GM21515 (cell line): ENCODE measurements at regions not wholly inside any gene's neighbourhood (a gene's known extent, or its start where the extent isn't known, plus 50 kb on each side); places are given as distances from the start of the nearest gene placed in this dataset.
"Not testable (repeated sequence)": the region's sequence is repeated elsewhere in the genome, so short reads cannot be mapped to it uniquely, and the experiment has no call there.

ENCODE experiments used
- ATAC-seq: cut with Tn5 transposase; IDR thresholded peaks from one replicate; pipeline ENCODE4 v1.9.1; 2021; ENCODE audit not compliant: unreplicated experiment

DNA sequence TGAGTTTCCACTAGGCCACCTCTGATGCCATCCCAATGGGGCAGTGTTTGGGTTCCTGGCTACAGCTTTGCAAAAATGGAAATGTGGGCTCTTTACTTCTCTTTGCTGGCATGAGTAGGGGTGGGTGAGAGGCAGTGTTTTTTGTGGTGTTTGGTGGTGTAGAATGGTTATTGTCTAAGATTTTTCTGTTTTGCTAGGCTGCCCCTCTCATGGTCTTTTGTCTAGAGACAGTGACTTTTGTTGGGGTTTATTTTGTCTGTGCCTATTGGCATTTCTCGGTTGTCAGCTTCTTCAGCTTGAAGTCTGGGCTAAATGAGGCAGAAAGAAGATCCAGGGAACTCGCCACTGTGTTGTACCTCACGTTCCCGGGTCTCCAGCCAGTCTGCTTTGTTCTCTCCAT, 112.1 kb downstream of the CENPF start:
- no peak for ATAC-seq

DNA sequence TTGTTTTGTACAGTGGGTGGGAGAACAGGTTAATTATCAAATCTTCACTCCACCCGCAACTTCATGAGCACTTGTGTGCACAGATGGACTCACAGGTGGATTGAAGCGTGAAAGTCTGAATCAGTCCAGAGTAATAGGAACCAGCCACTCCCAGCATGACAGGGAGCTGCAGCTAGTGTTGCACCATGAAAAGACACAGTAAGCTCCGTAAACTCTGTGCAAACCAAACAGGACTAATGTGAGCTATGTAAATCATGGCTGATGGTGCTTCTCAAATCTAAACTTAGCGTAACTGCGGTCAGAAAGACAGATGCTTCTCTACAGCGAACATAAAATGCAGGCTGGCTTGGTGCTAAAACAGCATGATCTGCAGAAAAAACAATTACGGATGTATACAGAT, 114.4 kb downstream of the CENPF start:
- no peak for ATAC-seq

DNA sequence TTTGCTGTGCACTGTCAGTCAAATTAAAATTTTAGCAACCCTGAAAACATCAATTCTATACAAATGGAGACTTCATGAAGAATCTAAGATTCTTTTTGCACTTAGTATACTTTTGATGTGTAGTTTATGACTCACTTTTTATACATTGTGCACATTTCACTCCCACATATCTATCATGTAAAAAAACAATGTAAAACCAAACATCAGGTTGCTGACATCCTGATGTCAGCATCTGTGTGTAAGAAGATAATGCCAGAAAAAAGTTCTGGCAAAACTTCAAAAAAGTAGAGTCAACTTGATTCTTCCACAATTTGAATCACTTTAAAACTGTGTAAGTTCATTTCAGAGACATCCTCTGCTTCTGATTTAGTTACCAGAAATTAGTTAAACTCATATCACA, 115.7 kb downstream of the CENPF start:
- no peak for ATAC-seq

GRCh38 chr1:214719207-214719606, 116.2 kb downstream of the CENPF start:
- ATAC-seq: no peak

GRCh38 chr1:214720561-214720960, 117.6 kb downstream of the CENPF start:
- no peak for ATAC-seq

DNA sequence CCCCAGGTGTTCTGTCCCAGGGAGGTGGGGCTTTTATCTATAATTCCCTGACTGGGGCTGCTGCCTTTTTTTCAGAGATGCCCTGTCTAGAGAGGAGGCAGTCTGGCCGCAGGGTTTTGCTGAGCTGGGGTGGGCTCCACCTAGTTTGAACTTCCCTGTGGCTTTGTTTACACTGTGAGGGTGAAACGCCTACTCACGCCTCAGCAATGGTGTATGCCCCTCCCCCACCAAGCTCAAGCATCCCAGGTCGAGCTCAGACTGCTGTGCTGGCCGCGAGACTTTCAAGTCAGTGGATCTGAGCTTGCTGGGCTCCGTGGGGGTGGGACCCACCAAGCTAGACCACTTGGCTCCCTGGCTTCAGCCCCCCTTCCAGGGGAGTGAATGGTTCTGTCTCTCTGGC, 124.3 kb downstream of the CENPF start:
- ATAC-seq: no peak

DNA sequence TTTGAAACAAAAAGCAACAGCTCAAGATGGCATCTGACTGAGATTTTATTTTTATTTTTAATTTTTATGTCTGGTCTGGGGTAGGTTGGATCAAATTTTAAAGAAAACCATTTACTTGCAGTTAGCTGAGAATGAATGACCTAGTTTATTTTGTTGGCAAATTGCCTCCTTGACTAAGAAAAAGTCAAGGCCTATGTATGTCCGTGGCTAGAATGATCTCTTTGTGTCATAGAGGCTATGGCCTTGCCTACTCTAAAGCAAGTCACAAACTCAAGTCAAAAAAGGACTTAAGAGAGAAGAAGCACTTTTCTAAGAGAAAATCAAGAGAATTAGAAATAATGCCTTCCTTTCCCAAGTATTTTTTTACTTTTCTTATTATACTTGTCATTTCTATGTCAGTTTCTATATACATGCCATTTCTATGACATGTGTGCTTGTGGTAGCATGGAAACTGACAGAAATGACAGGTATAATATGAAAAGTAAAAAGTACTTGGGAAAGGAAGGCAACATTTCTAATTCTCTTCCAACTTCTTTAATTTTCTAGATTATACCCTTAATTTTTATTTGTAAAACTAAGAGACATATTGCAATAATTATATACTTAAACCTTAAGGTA, 136.7 kb downstream of the CENPF start:
- ATAC-seq: no peak

DNA sequence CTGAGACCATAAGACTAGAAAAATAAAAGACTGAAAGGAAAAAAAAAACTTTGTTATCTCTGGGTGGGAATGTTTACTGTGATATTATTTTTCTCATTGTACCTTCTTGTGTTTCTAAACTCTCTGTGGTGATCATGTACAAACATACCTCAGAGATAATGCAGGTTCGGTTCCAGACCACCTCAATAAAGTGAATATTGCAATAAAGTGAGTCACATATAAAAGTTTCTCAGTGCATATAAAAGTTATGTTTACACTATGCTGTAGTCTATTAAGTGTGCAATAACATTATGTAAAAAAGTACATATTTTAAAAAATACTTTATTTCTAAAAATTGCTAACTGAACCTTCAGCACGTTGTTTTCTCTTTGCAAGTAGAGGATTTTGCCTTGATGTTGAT, 137.5 kb downstream of the CENPF start:
- ATAC-seq: no peak

DNA sequence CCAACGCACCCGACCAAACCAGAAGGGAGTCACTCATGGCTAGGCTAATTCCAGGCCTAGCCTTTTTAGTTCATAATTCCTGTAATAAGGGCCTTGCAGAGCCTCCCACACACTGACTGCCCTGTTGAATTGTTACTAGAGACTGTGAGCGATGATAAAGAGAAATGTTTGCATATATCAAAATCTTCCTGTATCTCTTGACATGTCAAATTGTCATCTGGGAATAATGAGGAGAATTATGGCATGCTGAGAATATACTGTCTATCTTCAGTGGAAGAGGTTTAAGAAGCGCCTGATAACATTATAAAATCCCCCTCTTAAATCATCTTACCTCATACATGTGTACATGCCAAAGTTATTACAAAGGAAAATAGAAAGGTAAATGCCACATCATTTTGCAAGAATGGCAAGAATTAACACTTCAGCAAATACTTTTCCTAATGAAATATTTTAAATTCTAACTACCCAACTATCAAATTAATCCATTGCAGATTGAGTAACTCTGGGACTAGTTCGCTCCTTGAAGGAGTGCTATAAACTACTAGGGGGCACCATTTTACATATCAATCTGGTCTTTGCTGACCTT, 144.1 kb downstream of the CENPF start:
- no peak for ATAC-seq

DNA sequence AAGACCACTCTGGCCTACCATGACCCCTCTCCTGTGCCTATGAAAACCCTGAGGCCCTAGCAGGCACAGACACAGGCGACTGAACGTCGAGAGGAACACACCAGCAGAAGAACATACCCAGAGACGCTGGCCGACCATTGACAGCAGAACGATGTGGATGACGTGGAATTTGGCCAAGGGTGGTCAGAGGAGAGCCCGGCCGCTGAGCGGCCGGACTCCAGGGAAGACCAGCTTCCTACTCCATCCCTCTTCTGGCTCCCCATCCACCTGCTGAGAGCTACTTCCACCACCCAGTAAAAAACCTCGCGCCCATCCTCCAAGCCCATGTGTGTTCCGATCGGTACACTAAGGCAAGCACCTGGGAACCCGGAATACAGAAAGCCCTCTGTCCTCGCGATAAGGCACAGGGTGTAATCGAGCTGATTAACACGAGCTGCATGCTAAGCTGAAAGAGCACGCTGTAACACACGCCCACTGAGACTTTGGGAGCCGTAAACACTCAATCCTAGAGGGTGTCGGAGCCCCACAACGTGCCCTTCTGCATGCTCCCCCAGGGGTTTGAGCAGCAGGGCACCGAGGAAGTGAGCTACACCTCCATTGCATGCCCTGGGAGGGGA, 150.3 kb downstream of the CENPF start:
- ATAC-seq: no peak

- ATAC-seq: no peak
Observed at GRCh38 chr1:214761030-214761429, 158.0 kb downstream of the CENPF start.

- no peak for ATAC-seq
Observed at GRCh38 chr1:214762902-214763301, 159.9 kb downstream of the CENPF start.

DNA sequence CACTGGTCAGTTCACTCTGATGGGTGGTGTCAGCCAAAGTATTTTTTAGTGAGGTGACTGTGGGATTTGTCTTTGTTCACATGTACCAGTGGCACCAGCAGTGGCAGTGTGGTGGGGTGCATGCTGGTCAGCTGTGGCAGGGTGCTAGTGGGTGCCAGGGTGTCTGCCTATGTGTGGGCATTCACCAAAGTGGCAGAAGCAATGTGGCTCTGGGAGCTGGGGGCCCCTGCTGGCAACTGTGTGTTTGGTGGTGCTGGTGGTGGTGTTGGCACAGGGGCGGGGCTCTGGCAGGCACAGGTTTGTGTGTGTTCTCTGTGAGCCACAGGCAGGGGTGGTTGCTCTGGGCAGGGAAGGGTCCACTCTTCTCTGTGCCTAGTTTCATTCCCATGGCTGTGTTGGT, 161.5 kb downstream of the CENPF start:
- ATAC-seq: no peak

- no peak for ATAC-seq
Observed at GRCh38 chr1:214767221-214767620, 164.2 kb downstream of the CENPF start.

GRCh38 chr1:214769666-214770065, 166.7 kb downstream of the CENPF start:
- not testable (repeated sequence) for ATAC-seq

- ATAC-seq: no peak
Observed at GRCh38 chr1:214777364-214777763, 174.4 kb downstream of the CENPF start.

- ATAC-seq: no peak
Observed at GRCh38 chr1:214791961-214792360, 189.0 kb downstream of the CENPF start.

DNA sequence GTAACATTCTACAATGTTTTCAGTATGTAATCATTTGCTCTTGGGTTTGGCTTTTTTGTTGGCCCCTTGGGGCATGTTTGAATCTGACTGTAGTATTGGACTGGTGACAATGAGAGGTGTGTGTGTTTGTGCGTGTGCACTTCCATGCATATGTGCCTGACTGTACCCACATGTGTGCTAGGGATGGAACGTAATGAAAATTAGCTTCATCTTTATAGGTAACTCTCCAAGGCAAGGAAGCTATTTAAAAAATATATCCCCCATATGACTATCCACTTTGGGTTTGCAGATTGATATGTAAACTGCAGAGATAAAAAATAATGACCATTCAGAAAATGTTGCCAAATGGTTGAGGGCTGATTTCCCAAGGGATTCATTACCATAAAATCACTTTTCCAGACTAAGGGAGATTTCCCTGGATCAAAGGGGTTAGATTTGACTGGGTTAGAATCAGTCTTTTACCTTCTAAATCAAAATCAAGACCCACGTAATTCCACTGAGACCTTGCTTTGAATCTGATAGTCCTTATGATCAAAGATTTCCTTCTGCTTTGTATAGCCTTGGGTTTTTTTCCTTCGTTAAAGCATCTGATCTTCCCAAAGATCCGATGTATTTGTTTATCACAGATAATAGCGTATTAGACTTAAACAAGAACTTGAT, 189.7 kb downstream of the CENPF start:
- no peak for ATAC-seq

GRCh38 chr1:214793708-214794107, 190.7 kb downstream of the CENPF start:
- no peak for ATAC-seq

- ATAC-seq: no peak
Observed at GRCh38 chr1:214801191-214801590, 198.2 kb downstream of the CENPF start.

GRCh38 chr1:214808845-214809460, 206.0 kb downstream of the CENPF start:
- ATAC-seq: no peak

DNA sequence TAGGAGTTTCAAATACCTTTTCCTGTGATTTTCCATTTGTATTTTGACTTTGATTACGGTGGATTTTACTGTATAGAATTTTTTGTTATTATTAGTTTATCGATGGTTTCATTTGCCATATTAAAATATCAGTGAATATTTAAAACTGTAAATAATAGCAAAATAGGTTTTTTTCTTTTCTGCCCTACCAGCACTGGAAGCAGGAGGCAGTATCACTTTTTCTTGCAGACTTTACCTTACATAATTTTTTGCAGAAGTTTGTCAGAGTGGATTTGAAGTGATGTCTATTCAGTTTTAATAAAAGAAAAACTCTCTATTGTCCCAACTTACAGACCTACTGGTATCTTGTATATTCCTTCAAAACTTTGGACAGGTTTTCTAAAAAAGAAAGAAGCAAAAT, 213.6 kb downstream of the CENPF start:
- ATAC-seq: no peak
